Lower leg skin (tissue), 3 donors: ENCODE measurements at regions not wholly inside any gene's neighbourhood (a gene's known extent, or its start where the extent isn't known, plus 50 kb on each side); places are given as distances from the start of the nearest gene placed in this dataset.

ENCODE experiments used
- CTCF ChIP-seq, 3 donors: fragments of 450-650 bp; IDR thresholded peaks; one replicate each; pipeline ENCODE4 v1.5.1; 2016; ENCODE audit warnings: antibody characterized with exemption in 3 of 3, mild to moderate bottlenecking in 3 of 3, moderate library complexity in 2 of 3
- POLR2A ChIP-seq, 2 donors: fragments of 450-650 bp; IDR thresholded peaks; one replicate each; pipeline ENCODE4 v1.6.1; 2016 to 2017; ENCODE audit warnings: antibody characterized with exemption in 2 of 2, mild to moderate bottlenecking in 1 of 2, moderate library complexity in 1 of 2

- no peak for TF ChIP-seq POLR2A (IDR thresholded peaks at IDR 0.05)
- TF ChIP-seq CTCF (IDR thresholded peaks at IDR 0.05): no peak
Measured at GRCh38 chr18:6486764-6487426, 72.2 kb upstream of the L3MBTL4 start.
